HUES48 (cell line): ENCODE measurements at regions not wholly inside any gene's neighbourhood (a gene's known extent, or its start where the extent isn't known, plus 50 kb on each side); places are given as distances from the start of the nearest gene placed in this dataset.

Experiments used
- H3K27ac ChIP-seq: one replicate; pipeline ENCODE4 v1.7.0; 2013; ENCODE audit warnings: low read depth, low read length, inconsistent platforms
- H3K27me3 ChIP-seq: 2 replicates; pipeline ENCODE4 v1.6.1; 2013; ENCODE audit warnings: mild to moderate bottlenecking, low read length; ENCODE audit not compliant: control insufficient read depth, insufficient read depth
- H3K36me3 ChIP-seq: 2 replicates; pipeline ENCODE4 v1.6.1; 2013; ENCODE audit warnings: low read length; ENCODE audit not compliant: control insufficient read depth, insufficient read depth
- H3K4me1 ChIP-seq: 2 replicates; pipeline ENCODE4 v1.6.1; 2013; ENCODE audit warnings: mild to moderate bottlenecking, low read length; ENCODE audit not compliant: control insufficient read depth, insufficient read depth
- H3K4me3 ChIP-seq: 2 replicates; pipeline ENCODE4 v1.5.1; 2013; ENCODE audit warnings: mild to moderate bottlenecking, low read depth, low read length
- H3K9ac ChIP-seq: 2 replicates; pipeline ENCODE4 v1.6.1; 2013; ENCODE audit warnings: mild to moderate bottlenecking, low read depth, low read length, moderate library complexity
- H3K9me3 ChIP-seq: 2 replicates; pipeline ENCODE4 v1.6.1; 2013; ENCODE audit warnings: low read length; ENCODE audit not compliant: control insufficient read depth, insufficient read depth

GRCh38 chr19:29372921-29373797 lies 152.6 kb upstream of the VSTM2B start:
- no peak overlapping the region for H3K27ac ChIP-seq
- no peaks in the 10 kb centered on the region for H3K27me3 ChIP-seq

GRCh38 chr19:29375429-29376119 lies 150.2 kb upstream of the VSTM2B start:
- H3K9ac ChIP-seq, result no peak overlapping the region
- H3K4me1 ChIP-seq, result no peaks in the 10 kb centered on the region; the same call in 1 of the 2 replicates
- H3K27ac ChIP-seq, result no peak overlapping the region
- H3K36me3 ChIP-seq, result no peaks in the 10 kb centered on the region
- no peaks in the 10 kb centered on the region for H3K27me3 ChIP-seq
- H3K9me3 ChIP-seq, result no peaks in the 10 kb centered on the region
- no peak overlapping the region for H3K4me3 ChIP-seq

More at GRCh38 chr19:29372921-29373797, 152.6 kb upstream of the VSTM2B start:
- peaks cover 2% of the 10 kb centered on the region for H3K4me1 ChIP-seq
- no peaks in the 10 kb centered on the region for H3K9me3 ChIP-seq
- H3K4me3 ChIP-seq, result no peak overlapping the region
- H3K36me3 ChIP-seq, result no peaks in the 10 kb centered on the region
- no peak overlapping the region for H3K9ac ChIP-seq

DNA sequence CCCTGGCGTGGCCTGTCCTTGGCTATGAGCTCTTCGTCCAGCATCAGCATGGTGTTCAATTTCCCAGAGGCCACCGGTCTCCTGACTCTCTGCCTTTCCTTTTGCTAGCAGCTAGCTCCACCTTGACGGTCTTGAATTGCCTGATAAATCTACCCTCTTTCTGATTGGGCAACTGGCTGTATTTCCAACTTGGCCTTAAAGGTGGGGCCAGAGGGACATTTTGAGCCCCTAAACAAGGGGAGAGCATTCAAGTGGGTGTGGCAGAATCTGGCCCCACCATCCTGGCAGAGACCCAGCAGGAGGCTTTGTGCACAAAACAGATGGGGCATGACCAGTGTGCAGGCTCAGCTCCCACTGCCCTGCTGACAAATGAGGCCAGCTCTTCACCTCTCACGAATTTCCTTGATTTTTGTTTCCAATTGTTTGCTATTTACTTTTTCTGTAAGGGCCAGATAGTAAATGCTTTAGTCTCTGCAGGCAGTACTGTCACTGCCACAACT lies 148.9 kb upstream of the VSTM2B start:
- Histone ChIP-seq H3K9ac (no peak overlapping the region), H3K27me3 (no peaks in the 10 kb centered on the region), H3K9me3 (no peaks in the 10 kb centered on the region), H3K36me3 (no peaks in the 10 kb centered on the region), H3K27ac (no peak overlapping the region), H3K4me3 (no peak overlapping the region), H3K4me1 (no peaks in the 10 kb centered on the region; the same call in 1 of the 2 replicates)

DNA sequence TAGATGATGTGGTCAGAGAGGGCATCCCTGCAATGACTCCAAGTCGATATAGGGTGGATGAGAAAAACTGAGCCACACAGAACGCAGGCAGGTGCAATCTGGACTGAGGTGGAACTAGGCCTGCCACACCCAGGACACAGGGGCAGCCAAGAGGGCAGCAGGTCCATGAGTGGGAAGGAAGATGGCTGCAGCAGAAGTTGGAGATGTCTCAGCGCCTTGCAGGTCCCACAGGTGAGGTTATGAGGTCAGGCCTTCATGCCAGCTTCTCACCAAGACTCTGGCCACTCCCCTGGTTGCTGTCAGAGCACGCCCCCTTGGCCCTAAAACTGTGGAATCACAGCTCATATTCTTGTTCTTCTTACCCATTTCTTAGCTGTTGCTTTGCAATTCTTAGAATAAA lies 147.7 kb upstream of the VSTM2B start:
- no peak overlapping the region for H3K9ac ChIP-seq
- no peaks in the 10 kb centered on the region for H3K36me3 ChIP-seq
- H3K27ac ChIP-seq, result no peak overlapping the region
- H3K9me3 ChIP-seq, result no peaks in the 10 kb centered on the region
- no peaks in the 10 kb centered on the region for H3K27me3 ChIP-seq
- H3K4me1 ChIP-seq, result no peaks in the 10 kb centered on the region; the same call in 1 of the 2 replicates
- H3K4me3 ChIP-seq, result no peak overlapping the region

DNA sequence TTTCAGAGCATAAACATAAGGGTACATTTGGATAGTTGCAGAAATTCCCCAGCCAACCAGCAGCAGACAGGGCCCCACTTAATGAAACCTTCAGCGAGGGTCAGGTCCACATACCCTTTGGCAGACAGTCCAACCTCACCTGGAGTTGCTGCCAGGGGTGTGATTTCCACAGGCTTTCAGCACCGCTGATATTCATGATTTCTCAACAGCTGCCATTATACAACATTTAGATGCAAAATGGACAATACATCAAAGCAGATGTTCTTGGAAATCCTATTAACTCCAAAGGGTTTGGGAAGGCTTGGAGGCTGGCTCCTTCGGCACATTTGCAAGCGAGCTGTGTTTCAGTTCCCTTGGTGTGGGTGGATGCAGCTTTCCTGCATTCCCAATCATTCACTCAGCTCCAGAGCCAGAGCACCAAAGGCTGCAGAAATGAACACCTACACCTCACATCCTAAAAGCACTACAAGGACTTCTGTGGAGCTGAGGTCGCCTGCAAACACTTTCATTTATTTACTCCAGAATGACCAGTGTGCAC lies 147.2 kb upstream of the VSTM2B start:
- Histone ChIP-seq H3K9ac (no peak overlapping the region), H3K27me3 (no peaks in the 10 kb centered on the region), H3K9me3 (no peaks in the 10 kb centered on the region), H3K4me3 (no peak overlapping the region), H3K27ac (no peak overlapping the region), H3K4me1 (no peaks in the 10 kb centered on the region; the same call in 1 of the 2 replicates), H3K36me3 (no peaks in the 10 kb centered on the region)

DNA sequence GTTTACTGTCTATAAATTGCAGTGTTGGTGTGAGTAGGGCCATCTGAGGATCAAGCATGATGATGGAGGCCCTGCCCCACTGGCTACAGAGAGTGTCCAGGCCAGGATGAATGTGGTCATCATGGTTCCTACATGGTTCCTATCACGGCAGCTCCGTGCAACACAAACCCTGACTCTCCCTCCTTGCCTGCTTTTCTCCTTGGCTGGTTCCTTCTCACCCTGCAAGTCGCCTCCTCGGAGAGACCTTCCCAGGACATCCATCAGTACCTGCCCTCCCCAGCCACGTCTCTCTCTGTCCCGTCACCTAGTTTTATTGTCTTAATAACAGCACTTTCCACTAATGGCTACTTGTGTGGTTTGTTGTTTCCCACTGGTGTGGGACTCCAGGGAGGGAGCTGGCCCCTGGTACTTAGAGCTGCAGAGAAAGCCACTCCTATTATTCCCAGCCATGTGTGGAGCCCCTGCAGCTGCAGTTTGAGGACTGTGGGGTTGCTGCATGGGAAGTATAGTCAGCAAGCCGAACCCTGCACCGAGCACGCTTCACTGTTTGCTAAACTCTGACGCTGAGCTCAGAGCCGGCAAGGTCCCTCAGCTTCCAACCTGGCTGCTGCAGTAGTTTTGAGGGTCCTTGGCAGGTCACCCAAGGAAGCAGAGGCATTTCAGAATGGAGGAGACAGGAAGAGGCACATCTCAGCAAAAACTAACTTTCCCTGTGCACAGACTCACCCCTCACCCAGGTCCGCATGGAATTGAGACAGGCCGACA lies 146.4 kb upstream of the VSTM2B start:
- Histone ChIP-seq H3K4me3 (no peak overlapping the region), H3K9ac (no peak overlapping the region), H3K27ac (no peak overlapping the region), H3K9me3 (no peaks in the 10 kb centered on the region), H3K4me1 (no peaks in the 10 kb centered on the region; the same call in 1 of the 2 replicates), H3K36me3 (no peaks in the 10 kb centered on the region), H3K27me3 (no peaks in the 10 kb centered on the region)

- Histone ChIP-seq H3K36me3 (no peaks in the 10 kb centered on the region), H3K4me3 (no peak overlapping the region), H3K27me3 (no peaks in the 10 kb centered on the region), H3K27ac (no peak overlapping the region), H3K9ac (no peak overlapping the region), H3K9me3 (no peaks in the 10 kb centered on the region), H3K4me1 (no peaks in the 10 kb centered on the region; the same call in 1 of the 2 replicates)
These were observed 145.2 kb upstream of the VSTM2B start for GRCh38 chr19:29380581-29380980.

- no peak overlapping the region for H3K9ac ChIP-seq
- no peak overlapping the region for H3K27ac ChIP-seq
- no peaks in the 10 kb centered on the region for H3K9me3 ChIP-seq
- H3K36me3 ChIP-seq, result no peaks in the 10 kb centered on the region
- no peaks in the 10 kb centered on the region for H3K27me3 ChIP-seq
- H3K4me1 ChIP-seq, result no peaks in the 10 kb centered on the region; the same call in 1 of the 2 replicates
- no peak overlapping the region for H3K4me3 ChIP-seq
These were observed 144.2 kb upstream of the VSTM2B start for GRCh38 chr19:29381353-29382203.

DNA sequence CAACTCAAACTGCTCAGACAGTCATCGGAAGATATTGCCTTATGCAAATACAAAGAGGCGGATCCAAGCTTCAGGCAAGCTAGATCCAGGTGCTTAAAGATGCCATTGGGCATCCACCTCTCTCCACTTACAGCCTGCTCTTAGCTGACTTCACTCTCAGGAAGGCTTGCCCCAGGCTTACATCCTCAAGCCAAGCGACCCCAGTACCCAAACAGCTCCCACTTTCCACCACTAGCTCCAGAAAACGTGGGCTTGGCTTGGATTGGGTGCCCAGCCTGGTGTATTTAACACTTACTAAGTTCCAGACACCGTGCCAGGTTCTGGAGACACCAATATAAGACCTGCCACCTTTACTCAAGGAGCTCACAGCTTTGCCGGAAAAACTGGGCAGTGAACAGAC lies 142.1 kb upstream of the VSTM2B start:
- Histone ChIP-seq H3K9me3 (no peaks in the 10 kb centered on the region), H3K27me3 (no peaks in the 10 kb centered on the region), H3K9ac (no peak overlapping the region), H3K27ac (no peak overlapping the region), H3K4me1 (no peaks in the 10 kb centered on the region; the same call in 1 of the 2 replicates), H3K36me3 (no peaks in the 10 kb centered on the region), H3K4me3 (no peak overlapping the region)

DNA sequence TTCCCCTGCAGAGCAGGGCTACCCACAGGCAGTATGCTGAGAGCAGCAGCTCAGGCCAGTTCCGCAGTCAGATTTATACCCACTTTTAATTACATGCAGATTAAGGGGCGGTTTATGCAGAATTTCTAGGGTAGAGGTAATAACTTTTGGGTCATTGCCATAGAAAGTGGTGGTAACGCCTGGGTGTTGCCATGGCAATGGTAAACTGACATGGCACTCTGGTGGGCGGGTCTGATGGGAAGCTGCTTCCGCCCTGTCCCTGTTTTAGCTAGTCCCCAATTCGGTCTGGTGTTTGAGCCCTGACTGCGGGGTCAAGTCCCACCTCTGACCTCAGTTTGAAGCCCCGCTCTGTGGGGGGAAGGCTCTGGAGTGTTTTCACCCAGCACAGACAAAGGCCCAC lies 141.1 kb upstream of the VSTM2B start:
- Histone ChIP-seq H3K9ac (no peak overlapping the region), H3K36me3 (no peaks in the 10 kb centered on the region), H3K4me3 (no peak overlapping the region), H3K4me1 (no peaks in the 10 kb centered on the region; the same call in 1 of the 2 replicates), H3K9me3 (no peaks in the 10 kb centered on the region), H3K27ac (no peak overlapping the region), H3K27me3 (no peaks in the 10 kb centered on the region)
